HG03135 (cell line): ENCODE measurements at regions not wholly inside any gene's neighbourhood (a gene's known extent, or its start where the extent isn't known, plus 50 kb on each side); places are given as distances from the start of the nearest gene placed in this dataset.

Experiments
- ATAC-seq: cut with Tn5 transposase; IDR thresholded peaks from one replicate; pipeline ENCODE4 v1.9.1; 2021; ENCODE audit warnings: mild to moderate bottlenecking, moderate library complexity; ENCODE audit not compliant: unreplicated experiment

DNA sequence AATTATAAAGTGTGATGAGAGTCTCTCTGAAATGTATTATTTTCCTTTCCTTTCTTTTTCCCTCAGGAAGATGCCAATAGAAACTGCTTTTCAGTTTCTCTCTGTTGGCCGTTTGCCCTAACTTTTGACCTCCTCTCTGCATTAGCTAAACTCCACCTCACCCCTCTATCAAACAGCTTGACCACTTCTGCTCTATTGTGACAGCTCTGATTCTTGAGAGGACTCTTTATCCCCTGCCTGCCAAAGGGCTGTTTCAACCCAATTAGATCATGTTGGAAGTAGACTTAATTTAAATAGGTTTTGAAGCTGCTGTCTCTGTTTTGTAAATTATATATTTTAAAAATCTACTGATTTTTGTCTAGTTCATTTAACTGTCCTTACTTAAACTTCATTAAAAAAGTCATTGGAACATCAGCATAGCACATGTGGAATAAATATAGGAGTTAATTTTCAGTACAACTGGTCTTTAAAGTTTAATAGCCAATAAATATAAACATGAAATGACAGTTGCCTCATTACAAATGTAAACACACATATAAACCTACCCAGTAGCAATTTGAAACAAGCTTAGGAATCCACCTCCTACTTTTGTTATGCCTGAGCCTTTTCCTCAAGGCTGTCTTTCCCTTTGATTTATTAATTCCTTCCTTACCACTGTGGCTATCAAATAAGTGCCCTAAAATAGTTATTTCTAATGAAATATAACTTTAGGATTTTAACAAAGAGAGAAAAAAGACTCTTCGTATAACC, 152.0 kb downstream of the CHRM3 start:
- ATAC-seq = no peak

DNA sequence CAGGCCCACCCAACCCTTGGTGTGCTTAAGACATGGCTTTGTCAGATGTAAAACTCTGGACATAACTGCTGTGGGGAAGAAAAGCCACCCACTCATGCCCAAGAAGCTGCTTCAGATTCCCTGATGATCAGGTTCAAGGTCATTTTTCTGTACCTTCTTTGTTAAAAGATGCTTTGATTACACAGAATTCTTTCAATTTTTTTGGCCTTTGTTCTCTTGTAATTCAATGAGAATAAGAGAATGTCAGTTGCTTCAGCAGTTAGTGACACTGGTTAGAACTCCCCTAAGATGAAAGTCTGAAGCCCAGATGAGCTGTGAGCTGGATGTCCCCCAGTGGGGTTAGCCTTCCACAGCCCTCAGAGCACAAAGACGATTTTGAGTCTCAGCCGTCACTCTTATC, 152.7 kb downstream of the CHRM3 start:
- no peak for ATAC-seq

DNA sequence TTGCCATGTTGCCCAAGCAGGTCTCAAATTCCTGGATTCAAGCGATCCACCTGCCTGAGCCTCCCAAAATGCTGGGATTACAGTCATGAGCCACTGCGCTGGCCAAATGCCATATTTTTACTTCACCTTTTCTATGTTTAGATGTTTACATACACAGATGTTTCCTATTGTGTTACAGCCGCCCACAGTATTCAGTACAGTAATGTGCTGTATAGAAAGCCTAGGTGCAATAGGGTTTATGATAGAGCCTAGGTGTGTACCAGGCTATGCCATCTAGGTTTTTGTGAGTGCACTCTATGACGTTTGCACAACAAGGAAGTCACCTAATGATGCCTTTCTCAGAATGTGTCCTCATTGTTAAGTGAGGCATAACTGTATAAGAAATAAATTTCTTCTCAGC, 153.4 kb downstream of the CHRM3 start:
- ATAC-seq = no peak

DNA sequence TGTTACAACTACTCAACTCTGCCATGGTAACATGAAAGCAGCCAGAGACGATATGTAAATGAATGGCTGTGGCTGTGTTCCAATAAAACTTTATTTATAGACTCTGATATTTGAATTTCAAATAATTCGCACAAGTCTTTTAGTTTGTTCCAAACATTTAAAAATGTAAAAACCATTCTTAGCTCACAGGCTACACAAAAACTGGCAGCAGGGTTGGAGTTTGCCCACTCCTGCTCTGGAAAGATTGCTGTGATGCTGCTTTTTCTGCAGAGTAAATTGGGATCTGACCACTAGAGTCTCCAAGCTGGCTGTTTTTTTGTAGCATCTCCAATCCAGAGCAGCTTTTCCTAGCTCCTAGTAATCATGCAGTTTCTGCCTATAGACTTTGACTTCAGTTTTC, 157.5 kb downstream of the CHRM3 start:
- no peak for ATAC-seq

DNA sequence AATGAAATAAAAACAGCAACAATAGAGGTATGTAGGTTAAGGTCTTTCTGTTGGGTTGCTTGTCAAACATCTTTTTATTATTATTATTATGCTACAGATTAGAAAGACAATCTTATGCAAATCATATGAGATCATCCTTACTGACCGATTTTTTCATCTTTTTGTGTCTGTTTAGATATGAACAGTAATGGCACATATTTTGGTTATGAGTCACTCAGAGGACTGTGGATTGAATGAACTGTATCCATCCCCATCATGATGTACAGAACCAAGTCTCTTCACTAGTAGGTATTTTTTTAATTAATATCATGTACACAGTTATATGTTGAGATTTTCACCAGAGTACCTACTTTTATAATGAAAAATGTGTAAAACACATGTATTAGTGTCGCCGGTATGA, 159.1 kb downstream of the CHRM3 start:
- ATAC-seq = no peak

DNA sequence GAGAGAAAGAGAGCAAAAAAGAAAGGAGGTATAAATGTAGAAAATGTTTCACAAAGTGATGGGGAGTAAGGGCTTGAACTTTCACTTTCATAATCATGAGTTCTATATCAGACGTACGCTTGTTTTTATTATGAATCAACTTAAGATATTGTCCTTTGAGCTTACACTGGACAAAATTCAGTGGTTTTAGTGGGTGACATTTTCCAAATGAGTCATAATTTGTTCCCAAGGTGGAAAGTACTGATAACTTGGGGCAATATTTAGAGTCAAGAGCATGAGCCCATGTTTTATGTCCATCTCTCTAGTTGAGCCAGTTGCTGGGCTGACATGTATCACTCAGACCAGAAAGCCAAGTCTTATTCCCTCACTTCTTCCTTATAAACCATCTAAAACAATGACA, 161.6 kb downstream of the CHRM3 start:
- no peak for ATAC-seq

DNA sequence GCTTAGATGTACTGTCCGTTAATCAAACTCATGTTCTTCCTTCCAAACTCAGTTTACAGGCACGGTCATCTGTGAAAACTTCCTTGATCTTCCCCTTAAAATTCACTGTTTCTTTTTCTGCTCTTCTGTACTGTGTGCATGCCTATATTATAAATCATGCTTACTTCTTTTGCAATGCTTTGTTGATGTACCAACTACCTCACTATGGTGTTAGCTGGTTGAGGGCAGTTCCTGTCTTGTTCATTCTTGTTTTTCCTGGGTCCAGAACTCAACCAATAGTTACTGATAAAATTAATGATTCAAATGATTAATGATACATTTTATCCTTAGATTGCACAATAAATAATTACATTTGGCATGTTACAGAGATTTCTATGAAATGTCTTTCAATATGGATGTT, 163.8 kb downstream of the CHRM3 start:
- no peak for ATAC-seq

DNA sequence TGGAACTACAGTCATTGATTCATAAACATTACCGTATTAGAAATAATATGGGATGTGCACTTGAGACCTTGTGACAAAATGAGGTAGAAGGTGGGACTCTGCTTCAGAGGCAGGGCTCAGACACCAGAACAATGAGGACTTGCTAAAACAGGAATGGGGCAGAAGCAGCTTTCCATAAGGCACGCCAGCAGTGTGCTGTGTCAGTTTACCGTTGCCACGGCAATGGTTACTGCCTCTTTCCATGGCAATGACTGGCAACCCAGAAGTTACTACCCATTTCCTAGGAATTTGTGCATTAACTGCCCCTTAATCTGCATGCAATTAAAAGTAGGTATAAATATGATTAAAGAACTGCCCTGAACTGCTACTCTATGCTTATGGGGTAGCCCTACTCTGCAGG, 169.0 kb downstream of the CHRM3 start:
- ATAC-seq = no peak

DNA sequence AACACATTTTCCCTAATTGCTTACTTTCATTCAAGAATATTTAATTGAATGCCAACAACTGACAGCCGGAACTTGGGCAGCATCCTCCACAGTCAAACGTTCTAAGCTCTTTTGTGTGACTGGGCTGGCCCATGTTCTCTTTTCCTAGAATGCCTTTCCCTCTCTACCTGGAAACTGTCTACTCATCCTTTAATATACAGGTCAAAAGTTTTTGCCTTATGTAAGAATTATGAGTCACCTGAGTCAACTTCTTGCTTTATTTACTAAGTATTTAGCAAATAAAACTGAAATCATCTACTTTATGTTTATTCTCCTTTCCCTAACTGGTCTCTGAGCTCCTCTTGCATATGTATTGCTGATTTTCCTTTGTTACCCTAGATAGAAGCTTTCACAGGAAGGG, 172.2 kb downstream of the CHRM3 start:
- ATAC-seq = no peak

DNA sequence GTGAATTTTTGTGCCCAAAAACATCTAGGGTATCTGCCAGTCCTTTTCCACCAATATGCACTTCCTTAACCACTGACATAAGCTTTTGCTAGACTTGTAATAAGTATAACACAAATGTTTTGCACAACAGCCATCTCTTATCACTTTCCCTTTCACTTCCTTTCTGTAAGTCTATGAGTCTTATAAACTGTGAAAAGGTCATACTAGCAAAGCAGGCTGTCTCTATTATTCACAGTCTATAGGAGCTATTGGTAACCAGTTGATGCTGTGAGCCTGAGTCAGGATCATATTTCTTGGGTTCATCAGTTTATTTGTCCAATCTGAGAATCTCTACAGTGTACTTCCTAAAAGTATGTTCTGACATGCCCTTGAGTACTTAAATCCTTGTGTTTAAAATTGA, 172.6 kb downstream of the CHRM3 start:
- ATAC-seq = no peak

DNA sequence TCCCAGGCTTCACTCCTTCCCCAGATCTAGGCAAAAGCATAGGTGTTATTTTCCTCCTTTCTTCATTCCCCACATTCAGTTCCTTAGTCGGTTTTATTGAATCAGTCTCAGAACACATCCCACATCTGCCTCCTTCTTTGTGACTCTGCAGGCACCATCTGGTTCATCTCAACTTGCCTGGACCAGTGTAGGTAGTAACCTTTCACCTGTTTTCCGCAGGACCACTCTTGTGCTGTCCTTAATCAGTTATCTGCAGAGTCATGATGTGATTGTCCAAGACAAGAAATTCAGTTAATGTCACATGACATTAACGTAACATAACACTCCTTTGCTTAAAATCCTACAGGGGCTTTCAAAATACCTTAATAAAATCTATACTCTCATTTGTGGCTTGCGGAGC, 174.6 kb downstream of the CHRM3 start:
- no peak for ATAC-seq

DNA sequence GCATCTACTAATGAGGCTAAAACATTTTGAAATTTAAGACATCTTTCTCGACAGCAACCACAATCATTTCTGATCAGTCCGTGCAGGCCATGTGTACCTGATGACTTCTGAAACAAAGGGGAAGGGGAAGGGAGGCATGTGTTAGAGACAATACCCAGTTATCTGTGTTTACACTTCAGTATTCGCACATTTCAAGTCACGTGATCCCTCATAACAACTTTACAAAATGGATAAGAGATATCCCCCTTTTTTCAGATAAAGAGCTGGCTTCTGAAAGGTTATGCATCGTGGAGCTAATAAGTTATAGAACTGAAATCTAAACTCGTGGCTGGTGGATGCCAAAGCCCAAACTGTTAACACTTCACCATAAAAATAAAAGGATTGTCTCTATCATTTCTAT, 175.7 kb downstream of the CHRM3 start:
- ATAC-seq = no peak

DNA sequence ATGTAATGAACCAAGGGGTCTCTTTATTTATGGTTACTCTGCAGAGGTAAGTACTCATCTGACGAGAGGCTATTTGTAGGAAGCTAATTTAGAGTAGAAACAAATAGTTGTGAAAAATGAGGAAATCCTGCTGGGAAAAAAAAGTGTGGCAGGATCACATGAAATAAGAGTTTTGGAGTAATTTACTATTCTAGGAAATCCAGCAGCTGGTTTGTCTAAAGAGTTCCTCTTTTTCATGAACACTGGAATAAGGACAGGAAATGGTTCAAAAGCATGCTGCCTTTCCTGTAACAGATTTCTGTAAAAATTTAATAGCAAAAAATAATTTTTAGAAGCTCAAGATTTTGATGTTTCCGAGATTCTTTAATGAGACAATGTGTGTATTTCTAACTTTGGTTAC, 177.3 kb downstream of the CHRM3 start:
- ATAC-seq = no peak

DNA sequence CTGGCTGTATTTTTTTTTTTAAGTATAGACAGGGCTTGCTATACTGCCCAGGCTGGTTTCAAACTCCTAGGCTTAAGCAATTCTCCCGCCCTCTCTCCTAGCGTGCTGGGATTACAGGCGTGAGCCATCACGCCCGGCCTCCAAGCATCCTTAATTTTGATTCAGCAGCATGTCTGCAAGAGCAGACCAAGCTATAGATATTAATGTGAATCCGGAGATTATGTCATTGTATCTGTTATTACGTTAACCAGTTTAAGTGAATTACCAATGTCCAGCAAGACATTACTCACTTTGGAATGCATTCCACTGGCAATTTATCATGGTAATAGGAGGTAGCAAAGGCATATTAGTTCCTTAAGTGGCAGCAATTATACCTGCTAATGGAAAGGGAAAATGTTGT, 179.7 kb downstream of the CHRM3 start:
- no peak for ATAC-seq

DNA sequence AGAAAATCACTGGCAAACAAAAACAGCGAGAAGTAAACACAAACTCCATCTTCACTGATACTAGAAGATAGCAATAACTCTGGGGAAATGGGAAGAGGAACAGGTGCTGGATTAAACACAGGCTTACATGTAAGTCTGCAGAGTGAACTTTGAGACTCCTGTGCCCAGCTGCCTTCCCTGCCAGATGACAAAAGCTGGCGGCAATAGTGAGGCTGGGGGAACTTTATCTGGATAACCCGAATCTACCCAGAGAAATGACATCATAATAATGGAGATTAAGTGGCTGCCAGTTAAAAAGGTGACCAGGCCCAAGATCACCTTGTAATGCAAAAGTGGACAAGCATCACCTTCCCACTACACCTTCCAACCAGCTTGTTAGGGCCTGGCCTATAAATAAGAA, 184.5 kb downstream of the CHRM3 start:
- ATAC-seq = no peak

DNA sequence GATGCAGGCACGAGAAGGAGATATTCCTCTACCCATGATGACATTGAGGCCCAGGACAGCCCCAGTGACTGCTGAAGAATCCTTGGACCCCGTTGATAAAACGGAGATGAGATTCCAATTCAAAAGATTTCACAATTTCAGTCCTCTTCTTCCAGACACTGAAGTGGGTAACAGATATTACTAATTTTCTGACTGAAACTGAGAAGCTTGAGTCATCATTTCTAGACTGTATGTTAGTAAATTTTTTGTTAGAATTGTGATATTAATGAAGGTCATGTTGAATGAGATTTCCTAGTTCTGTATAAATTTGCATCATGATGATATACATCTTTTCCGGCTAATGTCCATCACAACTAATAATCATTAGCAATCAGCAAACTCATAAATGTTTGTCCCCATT, 185.8 kb downstream of the CHRM3 start:
- ATAC-seq = no peak

DNA sequence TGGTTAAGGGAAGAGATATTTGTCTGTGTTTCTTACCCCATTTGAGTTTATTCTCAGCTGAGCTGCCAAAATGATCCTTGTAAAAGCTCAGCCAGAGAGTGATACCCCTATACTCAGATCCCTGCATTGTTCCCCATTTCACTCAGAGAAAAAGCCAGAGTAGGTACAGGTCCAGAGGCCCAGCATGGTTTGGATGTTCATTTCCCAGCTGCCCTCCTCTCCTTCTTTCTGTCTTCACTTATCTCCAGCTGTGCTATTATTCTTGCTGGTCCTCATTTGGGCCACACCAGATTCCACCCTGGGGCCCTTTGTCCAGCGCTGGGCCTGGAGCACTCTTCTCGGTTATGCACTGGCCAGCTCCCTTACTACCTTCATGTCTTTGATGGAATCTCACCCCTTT, 187.7 kb downstream of the CHRM3 start:
- ATAC-seq = no peak

DNA sequence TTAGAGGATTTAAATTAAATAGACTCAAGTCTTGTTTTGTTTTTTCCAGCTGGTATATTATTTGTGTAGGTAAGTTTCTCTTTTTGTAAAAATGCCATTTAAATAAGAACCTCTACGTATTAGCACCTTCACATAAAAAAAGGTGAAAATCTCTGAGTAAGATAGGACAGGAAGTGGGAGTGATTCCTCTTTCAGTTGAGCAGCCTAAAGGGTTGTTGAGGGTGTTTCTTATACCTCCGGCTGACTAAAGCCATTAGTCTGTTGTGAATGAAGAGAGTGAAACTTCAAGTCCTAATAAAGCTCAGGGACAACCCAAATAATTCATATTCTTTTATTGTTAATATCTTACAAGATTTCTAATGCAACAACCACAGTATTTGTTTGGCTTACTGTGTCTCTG, 188.7 kb downstream of the CHRM3 start:
- no peak for ATAC-seq

DNA sequence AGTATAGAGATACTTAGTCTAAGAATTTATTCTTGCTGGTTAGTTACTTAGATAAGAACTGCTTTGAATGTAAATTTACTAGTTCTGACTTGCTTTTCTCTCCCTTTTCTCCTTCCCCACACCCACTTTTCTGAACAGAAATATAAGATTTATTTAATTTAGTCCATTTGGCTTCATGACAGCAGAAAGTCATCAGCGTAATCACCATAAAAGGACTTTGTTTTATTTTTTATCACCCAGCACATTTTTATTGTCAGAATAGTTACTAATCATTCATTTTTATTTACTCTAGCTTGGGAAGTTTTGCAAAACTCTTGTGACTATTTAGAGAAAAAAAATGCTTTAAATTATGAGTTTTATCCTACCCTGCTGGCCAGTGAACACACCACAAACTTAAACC, 197.2 kb downstream of the CHRM3 start:
- ATAC-seq = no peak

DNA sequence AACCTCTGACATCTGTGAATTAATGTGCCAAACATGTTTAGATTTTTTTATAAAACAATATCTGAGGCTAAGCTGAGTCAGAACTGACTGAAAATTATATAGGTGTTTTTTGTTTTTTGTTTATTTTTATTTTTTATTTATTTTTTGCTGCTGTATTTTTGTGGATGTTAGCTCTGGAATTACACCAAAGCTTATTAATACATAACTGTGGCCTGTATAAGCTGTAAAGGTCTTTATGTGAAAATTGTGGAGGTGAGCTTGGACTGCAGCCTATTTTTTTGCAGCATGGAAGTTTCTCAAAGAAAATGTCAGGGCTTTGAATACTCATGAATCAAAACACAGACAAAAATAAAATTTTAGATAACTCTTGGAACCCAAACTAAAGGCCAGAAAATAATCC, 199.8 kb downstream of the CHRM3 start:
- ATAC-seq = no peak

DNA sequence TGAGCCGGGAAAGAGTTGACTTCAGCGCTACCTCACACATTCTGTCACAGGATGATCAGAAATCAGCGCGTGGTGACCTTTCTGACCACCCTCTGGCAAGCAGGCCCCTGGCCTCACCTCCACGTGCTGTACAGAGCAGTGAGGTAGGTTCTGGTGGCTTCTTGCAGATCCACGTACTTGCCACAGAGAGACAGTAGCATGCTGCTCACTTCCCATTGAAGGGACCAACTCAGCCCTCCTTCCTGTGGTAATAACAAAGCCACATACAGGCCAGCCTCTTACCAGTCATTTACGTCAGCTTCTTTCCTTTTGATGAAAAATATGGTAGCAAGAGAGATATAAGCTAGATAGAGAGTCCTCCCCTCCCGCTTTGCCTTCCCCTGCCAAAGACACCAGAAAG, 200.7 kb downstream of the CHRM3 start:
- no peak for ATAC-seq

DNA sequence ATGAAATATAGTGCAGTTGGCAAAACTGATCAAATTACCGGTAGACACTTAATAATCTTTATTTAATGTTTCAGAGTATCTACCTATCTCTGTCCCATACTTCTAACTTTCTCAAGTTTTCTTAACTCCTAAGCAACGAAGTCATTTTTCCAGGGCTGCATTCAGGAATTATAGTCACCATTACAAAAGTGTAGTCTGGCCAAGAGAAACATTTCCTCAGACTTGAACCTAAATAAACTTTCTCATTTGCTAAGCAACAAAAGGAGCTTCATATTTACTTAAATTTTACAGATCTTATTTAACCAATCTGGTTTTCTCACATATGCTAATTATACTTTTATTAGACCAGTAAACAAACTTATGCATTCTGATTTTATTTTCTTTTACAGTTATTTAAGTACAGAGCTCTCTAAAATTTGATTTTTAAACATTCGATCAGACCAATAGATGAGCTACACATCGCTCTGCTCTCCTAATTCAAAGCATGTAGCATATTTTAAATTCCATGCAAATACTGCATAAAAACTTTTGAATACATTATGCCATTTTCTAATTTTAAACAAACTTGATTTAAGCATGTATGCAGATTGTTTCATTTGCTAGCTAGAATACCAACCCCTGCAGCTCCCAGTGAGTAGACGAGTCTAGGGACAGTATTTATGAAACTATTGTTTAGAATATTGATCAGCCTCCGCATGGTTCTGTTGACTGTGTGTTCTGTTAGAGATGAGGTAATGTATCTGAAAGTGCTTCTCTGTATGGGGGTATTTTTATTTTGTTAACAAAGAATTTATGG, 201.4 kb downstream of the CHRM3 start:
- no peak for ATAC-seq

DNA sequence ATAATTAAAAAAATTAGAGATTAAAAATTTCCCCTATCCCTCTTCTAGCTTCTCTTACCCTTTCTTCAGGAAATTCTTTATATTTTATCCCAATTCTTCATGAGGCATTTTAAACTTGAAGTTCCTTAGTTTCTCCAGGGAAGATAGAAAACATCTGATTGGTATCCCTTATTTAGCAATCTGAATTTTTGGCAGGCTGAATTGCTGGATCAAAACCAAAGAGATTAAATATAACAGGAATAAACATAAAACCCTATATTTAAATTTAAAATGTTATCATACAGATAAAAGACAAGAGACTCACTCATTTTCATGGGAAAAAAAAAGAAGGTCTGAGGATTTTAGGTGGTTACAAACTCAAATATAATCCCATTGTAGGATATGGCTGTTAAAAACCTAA, 204.2 kb downstream of the CHRM3 start:
- no peak for ATAC-seq
